Transverse colon (tissue), 4 donors: ENCODE measurements at regions not wholly inside any gene's neighbourhood (a gene's known extent, or its start where the extent isn't known, plus 50 kb on each side); places are given as distances from the start of the nearest gene placed in this dataset.

Experiments used
- DNase-seq: peaks from one replicate; pipeline ENCODE4 v3.0.0-alpha.2; 2019
- H3K27ac ChIP-seq, 4 donors: fragments of 200-600 bp; sonication (generic); 2 replicates each; pipeline ENCODE4 v1.5.1; 2016 to 2018; ENCODE audit warnings: inconsistent platforms in 4 of 4
- H3K27me3 ChIP-seq: fragments of 200-600 bp; sonication (generic); 2 replicates; pipeline ENCODE4 v1.5.1; 2017; ENCODE audit warnings: inconsistent platforms
- H3K36me3 ChIP-seq, 4 donors: fragments of 200-600 bp; sonication (generic); 2 replicates each; pipeline ENCODE4 v1.5.1; 2017 to 2019; ENCODE audit warnings: inconsistent platforms in 4 of 4
- H3K4me1 ChIP-seq, 4 donors: fragments of 200-600 bp; sonication (generic); 2 replicates each; pipeline ENCODE4 v1.5.1; 2017 to 2020; ENCODE audit warnings: inconsistent platforms in 4 of 4
- H3K4me3 ChIP-seq, 4 donors: fragments of 200-600 bp; sonication (generic); 1 replicate in 1 of 4; 2 replicates in 3 of 4; pipeline versions ENCODE4 v1.5.1 to v1.6.1; 2017 to 2019; ENCODE audit warnings: inconsistent platforms in 4 of 4
- H3K9me3 ChIP-seq, 2 donors: fragments of 200-600 bp; sonication (generic); 2 replicates each; pipeline ENCODE4 v1.5.1; 2017 to 2019; ENCODE audit warnings: inconsistent platforms in 2 of 2
- CTCF ChIP-seq, 5 experiments: fragments of 200-600 bp in 3 of 5; fragments of 450-650 bp in 2 of 5; sonication (generic) in 3 of 5; IDR thresholded peaks; 1 replicate in 2 of 5; 2 replicates in 3 of 5; pipeline ENCODE4 v1.5.1; 2016 to 2017; ENCODE audit warnings: antibody characterized with exemption in 5 of 5, inconsistent platforms in 3 of 5, mild to moderate bottlenecking in 2 of 5, moderate library complexity in 1 of 5
- EP300 ChIP-seq: sonication (generic); formaldehyde crosslinking; IDR thresholded peaks from one replicate; pipeline ENCODE4 v1.6.1; 2017; ENCODE audit warnings: antibody characterized with exemption, low read depth
- POLR2A ChIP-seq: fragments of 450-650 bp; IDR thresholded peaks from one replicate; pipeline ENCODE4 v1.6.1; 2016; ENCODE audit warnings: antibody characterized with exemption, mild to moderate bottlenecking, moderate library complexity
- POLR2AphosphoS5 ChIP-seq, 3 donors: sonication (generic); formaldehyde crosslinking; IDR thresholded peaks; one replicate each; pipeline ENCODE4 v1.6.1; 2016; ENCODE audit warnings: antibody characterized with exemption in 3 of 3
- WGBS, 2 donors: methylation state at CpG; one replicate each; pipeline ENCODE4 v1.1.5; 2018; ENCODE audit warnings: low coverage in 1 of 2; 5-methylcytosine and 5-hydroxymethylcytosine counted together
- in situ Hi-C, 4 donors: fragments of 200-750 bp; cut with MboI; loops; one replicate each; pipeline versions ENCODE4 v1.15.0 to v1.15.1; 2017; ENCODE audit warnings: low sequenced_read_pairs in 3 of 4, low pct_ligation_motif_present in 1 of 4, low pct_unique_long_range_greater_than_20kb in 1 of 4
- intact Hi-C: fragments of 100-400 bp; cut with DNase I; formaldehyde crosslinking; loops from one replicate; pipeline ENCODE4 v1.15.1; 2023; ENCODE audit warnings: low total_unique reads

GRCh38 chr10:63788152-63788821 is 267.1 kb downstream of the REEP3 start:
- H3K36me3 ChIP-seq = no peaks in the 10 kb centered on the region
- no peak overlapping the region for H3K4me3 ChIP-seq
- no peaks in the 10 kb centered on the region for H3K27me3 ChIP-seq
- DNase-seq = no peak
- H3K4me1 ChIP-seq = no peaks in the 10 kb centered on the region
- no peak for TF ChIP-seq CTCF (IDR thresholded peaks at IDR 0.05)
- no peak for TF ChIP-seq POLR2AphosphoS5 (IDR thresholded peaks at IDR 0.05)
- TF ChIP-seq EP300 = no peak
- TF ChIP-seq POLR2A = no peak
- in situ Hi-C loops = no loop called here
- no peaks in the 10 kb centered on the region for H3K9me3 ChIP-seq
- no peak overlapping the region for H3K27ac ChIP-seq
- WGBS, 2 donors = 60 to 72% methylated on average over 1 to 3 of the region's 3 CpGs
- intact Hi-C loops = no loop called here

- H3K27ac ChIP-seq = no peak overlapping the region
- H3K9me3 ChIP-seq = no peaks in the 10 kb centered on the region
- no peak for DNase-seq
- H3K4me3 ChIP-seq = no peak overlapping the region
- H3K27me3 ChIP-seq = no peaks in the 10 kb centered on the region
- H3K36me3 ChIP-seq = no peaks in the 10 kb centered on the region
- in situ Hi-C loops (no loop called here), intact Hi-C loops (no loop called here)
- no peak for TF ChIP-seq POLR2AphosphoS5 (IDR thresholded peaks at IDR 0.05)
- TF ChIP-seq POLR2A = no peak
- no peak for TF ChIP-seq CTCF (IDR thresholded peaks at IDR 0.05)
- TF ChIP-seq EP300 = no peak
- 75 to 79% methylated on average over 8 of the region's 8 CpGs for WGBS, 2 donors
- H3K4me1 ChIP-seq = peaks cover 0 to 4% (median 0%) of the 10 kb centered on the region in 4 donors
Measured at GRCh38 chr10:63795094-63795860, 274.1 kb downstream of the REEP3 start.

- in situ Hi-C loops (no loop called here), intact Hi-C loops (no loop called here)
- Histone ChIP-seq H3K27ac (peak overlapping the region in 1 of 4 donors; percentile 5), H3K4me1 (peaks cover 0 to 4% (median 0%) of the 10 kb centered on the region in 4 donors), H3K36me3 (no peaks in the 10 kb centered on the region), H3K4me3 (no peak overlapping the region), H3K9me3 (no peaks in the 10 kb centered on the region), H3K27me3 (no peaks in the 10 kb centered on the region)
- TF ChIP-seq CTCF (IDR thresholded peaks at IDR 0.05) (no peak), POLR2AphosphoS5 (IDR thresholded peaks at IDR 0.05) (peak in 1 of 3 donors; percentile 21)
- 24 to 34% methylated on average over 8 to 9 of the region's 9 CpGs for WGBS, 2 donors
- peak; percentile 33 for DNase-seq
Measured at GRCh38 chr10:63798599-63799498, 277.6 kb downstream of the REEP3 start.
